ENCODE measurements at regions not wholly inside any gene's neighbourhood (a gene's known extent, or its start where the extent isn't known, plus 50 kb on each side); places are given as distances from the start of the nearest gene placed in this dataset.

DNA sequence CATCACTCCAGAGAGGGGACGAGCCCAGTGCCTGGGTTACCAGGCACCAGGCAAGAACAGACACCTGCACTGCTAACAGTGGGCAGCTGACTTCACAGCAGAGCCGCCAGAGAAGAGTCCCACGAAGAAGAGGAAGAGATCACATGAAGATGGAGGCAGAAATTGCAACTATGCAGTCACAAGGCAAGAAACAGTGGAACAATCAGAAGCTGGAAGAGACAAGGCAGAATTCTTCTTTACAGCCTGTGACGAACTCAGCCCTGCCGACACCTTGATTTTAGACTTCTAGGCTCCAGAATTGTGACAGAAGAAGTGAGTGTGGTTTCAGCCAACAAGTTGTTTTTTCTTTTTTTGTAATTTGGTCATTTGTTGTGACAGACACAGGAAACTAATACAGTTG lies 59.2 kb downstream of the IL12A start:
- H3K9me3 ChIP-seq (ENCODE audit: insufficient read depth, low read depth, low read length) = no peaks in the 10 kb centered on the region
- H3K4me3 ChIP-seq (ENCODE audit: insufficient read depth, low read depth, low read length) = no peak overlapping the region
- H3K4me1 ChIP-seq (ENCODE audit: insufficient read depth, low read length) = peaks cover 4% of the 10 kb centered on the region
- Mint-ChIP-seq H3K27me3 (ENCODE audit: low read depth, unreplicated experiment) (peaks cover 2% of the 10 kb centered on the region), H3K4me1 (ENCODE audit: low read depth, unreplicated experiment) (peaks cover 3% of the 10 kb centered on the region), H3K4me3 (ENCODE audit: unreplicated experiment) (no peak overlapping the region), H3K9me3 (ENCODE audit: unreplicated experiment) (peaks cover 1% of the 10 kb centered on the region), H3K36me3 (ENCODE audit: low read depth, unreplicated experiment) (no peaks in the 10 kb centered on the region), H3K27ac (ENCODE audit: unreplicated experiment) (peak overlapping the region; percentile 64)
- no peak for TF ChIP-seq EZH2 (IDR thresholded peaks at IDR 0.05; ENCODE audit: insufficient read depth, low read length)
- TF ChIP-seq, protein P1, sequence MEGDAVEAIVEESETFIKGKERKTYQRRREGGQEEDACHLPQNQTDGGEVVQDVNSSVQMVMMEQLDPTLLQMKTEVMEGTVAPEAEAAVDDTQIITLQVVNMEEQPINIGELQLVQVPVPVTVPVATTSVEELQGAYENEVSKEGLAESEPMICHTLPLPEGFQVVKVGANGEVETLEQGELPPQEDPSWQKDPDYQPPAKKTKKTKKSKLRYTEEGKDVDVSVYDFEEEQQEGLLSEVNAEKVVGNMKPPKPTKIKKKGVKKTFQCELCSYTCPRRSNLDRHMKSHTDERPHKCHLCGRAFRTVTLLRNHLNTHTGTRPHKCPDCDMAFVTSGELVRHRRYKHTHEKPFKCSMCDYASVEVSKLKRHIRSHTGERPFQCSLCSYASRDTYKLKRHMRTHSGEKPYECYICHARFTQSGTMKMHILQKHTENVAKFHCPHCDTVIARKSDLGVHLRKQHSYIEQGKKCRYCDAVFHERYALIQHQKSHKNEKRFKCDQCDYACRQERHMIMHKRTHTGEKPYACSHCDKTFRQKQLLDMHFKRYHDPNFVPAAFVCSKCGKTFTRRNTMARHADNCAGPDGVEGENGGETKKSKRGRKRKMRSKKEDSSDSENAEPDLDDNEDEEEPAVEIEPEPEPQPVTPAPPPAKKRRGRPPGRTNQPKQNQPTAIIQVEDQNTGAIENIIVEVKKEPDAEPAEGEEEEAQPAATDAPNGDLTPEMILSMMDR (IDR thresholded peaks at IDR 0.05; ENCODE audit: insufficient read depth, low read depth, low read length) = no peak
- H3K79me2 ChIP-seq (ENCODE audit: insufficient read depth, low read length) = no peaks in the 10 kb centered on the region
- no peak overlapping the region for H3K4me2 ChIP-seq (ENCODE audit: low read length)
- no peak for FAIRE-seq
- H2AFZ ChIP-seq (ENCODE audit: low read depth, low read length) = no peak overlapping the region
- no peaks in the 10 kb centered on the region for H3K27me3 ChIP-seq (ENCODE audit: insufficient read depth, low read length)
- no peaks in the 10 kb centered on the region for H3K36me3 ChIP-seq (ENCODE audit: insufficient read depth, low read length)
- H3K27ac ChIP-seq (ENCODE audit: low read depth, low read length) = no peak overlapping the region
- H3K9ac ChIP-seq (ENCODE audit: low read length) = no peak overlapping the region
- DNase-seq (ENCODE audit: low read depth) = no peak
- H4K20me1 ChIP-seq (ENCODE audit: insufficient read depth, low read length) = no peaks in the 10 kb centered on the region

DNA sequence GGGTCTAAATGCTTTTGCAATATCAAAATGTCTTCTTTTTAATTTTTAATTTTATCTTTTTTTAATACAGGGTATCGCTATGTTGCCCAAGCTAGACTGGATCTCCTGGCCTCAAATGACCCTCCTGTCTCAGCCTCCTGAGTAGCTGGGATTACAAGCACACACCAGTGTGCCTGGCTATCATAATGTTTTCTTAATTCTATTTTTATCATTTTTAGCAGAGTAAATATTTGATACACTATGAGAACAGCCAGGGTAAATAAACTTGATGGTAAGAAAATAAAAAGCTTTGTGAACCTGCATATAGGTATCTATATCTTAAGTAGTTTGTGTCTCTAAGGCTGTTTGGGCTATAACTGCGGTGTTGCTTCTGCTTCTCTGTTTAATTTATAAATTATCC lies 60.4 kb downstream of the IL12A start:
- Mint-ChIP-seq H3K27ac (ENCODE audit: unreplicated experiment) (no peak overlapping the region), H3K27me3 (ENCODE audit: low read depth, unreplicated experiment) (peaks cover 2% of the 10 kb centered on the region), H3K4me1 (ENCODE audit: low read depth, unreplicated experiment) (peaks cover 3% of the 10 kb centered on the region), H3K9me3 (ENCODE audit: unreplicated experiment) (no peaks in the 10 kb centered on the region), H3K4me3 (ENCODE audit: unreplicated experiment) (no peak overlapping the region), H3K36me3 (ENCODE audit: low read depth, unreplicated experiment) (no peaks in the 10 kb centered on the region)
- FAIRE-seq (no peak), DNase-seq (ENCODE audit: low read depth) (no peak)
- TF ChIP-seq, protein P1 (IDR thresholded peaks at IDR 0.05; ENCODE audit: insufficient read depth, low read depth, low read length) = no peak
- TF ChIP-seq EZH2 (IDR thresholded peaks at IDR 0.05; ENCODE audit: insufficient read depth, low read length) = no peak
- Histone ChIP-seq H3K27ac (ENCODE audit: low read depth, low read length) (no peak overlapping the region), H3K9me3 (ENCODE audit: insufficient read depth, low read depth, low read length) (no peaks in the 10 kb centered on the region), H3K4me3 (ENCODE audit: insufficient read depth, low read depth, low read length) (no peak overlapping the region), H3K79me2 (ENCODE audit: insufficient read depth, low read length) (no peaks in the 10 kb centered on the region), H3K9ac (ENCODE audit: low read length) (no peak overlapping the region), H3K27me3 (ENCODE audit: insufficient read depth, low read length) (no peaks in the 10 kb centered on the region), H4K20me1 (ENCODE audit: insufficient read depth, low read length) (no peaks in the 10 kb centered on the region), H3K36me3 (ENCODE audit: insufficient read depth, low read length) (no peaks in the 10 kb centered on the region), H3K4me2 (ENCODE audit: low read length) (no peak overlapping the region), H2AFZ (ENCODE audit: low read depth, low read length) (no peak overlapping the region), H3K4me1 (ENCODE audit: insufficient read depth, low read length) (peaks cover 4% of the 10 kb centered on the region)

DNA sequence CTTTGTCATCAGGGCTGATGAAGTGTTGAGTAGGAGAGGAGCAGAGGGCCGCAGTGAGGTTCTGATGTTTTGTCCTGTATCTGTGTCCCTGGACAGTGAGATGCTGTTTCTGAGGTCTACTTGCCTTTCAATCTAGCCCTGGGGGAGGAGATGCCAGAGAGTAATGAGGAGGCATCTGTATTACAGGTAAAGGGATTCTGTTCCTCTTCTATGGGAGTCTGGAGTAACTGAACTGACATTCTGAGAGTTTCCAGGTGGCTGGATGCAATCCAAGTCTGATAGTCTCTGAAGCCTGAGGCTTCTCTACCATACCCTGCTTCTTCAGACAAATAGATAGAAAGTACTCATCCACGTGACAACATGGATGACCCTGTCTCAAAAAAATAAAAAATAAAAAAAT lies 60.9 kb downstream of the IL12A start:
- no peak overlapping the region for H3K9ac ChIP-seq (ENCODE audit: low read length)
- no peaks in the 10 kb centered on the region for H3K79me2 ChIP-seq (ENCODE audit: insufficient read depth, low read length)
- H3K9me3 ChIP-seq (ENCODE audit: insufficient read depth, low read depth, low read length) = no peaks in the 10 kb centered on the region
- no peaks in the 10 kb centered on the region for H3K36me3 ChIP-seq (ENCODE audit: insufficient read depth, low read length)
- H3K4me1 ChIP-seq (ENCODE audit: insufficient read depth, low read length) = peaks cover 4% of the 10 kb centered on the region
- no peak overlapping the region for H3K4me3 Mint-ChIP-seq (ENCODE audit: unreplicated experiment)
- H3K4me3 ChIP-seq (ENCODE audit: insufficient read depth, low read depth, low read length) = no peak overlapping the region
- no peak overlapping the region for H2AFZ ChIP-seq (ENCODE audit: low read depth, low read length)
- TF ChIP-seq EZH2 (IDR thresholded peaks at IDR 0.05; ENCODE audit: insufficient read depth, low read length) = no peak
- TF ChIP-seq, protein P1 (IDR thresholded peaks at IDR 0.05; ENCODE audit: insufficient read depth, low read depth, low read length) = no peak
- H3K27ac Mint-ChIP-seq (ENCODE audit: unreplicated experiment) = no peak overlapping the region
- no peak for DNase-seq (ENCODE audit: low read depth)
- no peak overlapping the region for H3K4me2 ChIP-seq (ENCODE audit: low read length)
- H3K36me3 Mint-ChIP-seq (ENCODE audit: low read depth, unreplicated experiment) = no peaks in the 10 kb centered on the region
- H3K27me3 ChIP-seq (ENCODE audit: insufficient read depth, low read length) = no peaks in the 10 kb centered on the region
- no peak overlapping the region for H3K27ac ChIP-seq (ENCODE audit: low read depth, low read length)
- peaks cover 3% of the 10 kb centered on the region for H3K4me1 Mint-ChIP-seq (ENCODE audit: low read depth, unreplicated experiment)
- no peak for FAIRE-seq
- peaks cover 2% of the 10 kb centered on the region for H3K9me3 Mint-ChIP-seq (ENCODE audit: unreplicated experiment)
- H3K27me3 Mint-ChIP-seq (ENCODE audit: low read depth, unreplicated experiment) = peaks cover 5% of the 10 kb centered on the region
- no peaks in the 10 kb centered on the region for H4K20me1 ChIP-seq (ENCODE audit: insufficient read depth, low read length)

Measured in astrocyte (in vitro differentiated cells and primary cell).